H1 (cell line): ENCODE measurements at regions not wholly inside any gene's neighbourhood (a gene's known extent, or its start where the extent isn't known, plus 50 kb on each side); places are given as distances from the start of the nearest gene placed in this dataset.

ENCODE experiments used
- CHD1 ChIP-seq: IDR thresholded peaks from 2 replicates; pipeline ENCODE4 v1.6.1; 2012; ENCODE audit warnings: low read depth, low read length, improper control_type of control experiment
- CHD7 ChIP-seq: fragments of 300-600 bp; sonication (generic); IDR thresholded peaks from 2 replicates; pipeline ENCODE4 v1.7.1; 2012; ENCODE audit warnings: low read length, moderate library complexity, mild to moderate bottlenecking, inconsistent platforms; ENCODE audit not compliant: insufficient replicate concordance
- CTCF ChIP-seq, 3 experiments: IDR thresholded peaks; 1 replicate in 2 of 3; 2 replicates in 1 of 3; pipeline versions ENCODE4 v1.5.1 to v1.6.1; 2011; ENCODE audit warnings: low read length in 3 of 3, mild to moderate bottlenecking in 3 of 3, inconsistent platforms in 2 of 3, low read depth in 1 of 3, moderate library complexity in 1 of 3; ENCODE audit not compliant: insufficient read depth in 1 of 3; ENCODE audit errors: control extremely low read depth in 1 of 3

- TF ChIP-seq CHD7 (no peak), CHD1 (no peak), CTCF (IDR thresholded peaks at IDR 0.05; ENCODE audit: control extremely low read depth in 1 of 3, insufficient read depth in 1 of 3, low read depth in 1 of 3, low read length in 3 of 3) (no peak)
- TF ChIP-seq, all 59 proteins: peak for 0
Observed at GRCh38 chr5:175013251-175013650, 288.9 kb downstream of the MSX2 start (continued).
